Left ventricle myocardium superior (tissue), 1 donor: ENCODE measurements at regions not wholly inside any gene's neighbourhood (a gene's known extent, or its start where the extent isn't known, plus 50 kb on each side); places are given as distances from the start of the nearest gene placed in this dataset.

Experiments
- ATAC-seq: fragments of 200-7000 bp; cut with Tn5 transposase; one replicate; pipeline ENCODE4 v1.9.1; 2020; ENCODE audit warnings: mild to moderate bottlenecking, moderate library complexity
- DNase-seq: peaks from one replicate; pipeline ENCODE4 v3.0.0-alpha.2; 2020
- intact Hi-C: fragments of 100-400 bp; cut with micrococcal nuclease; formaldehyde crosslinking; loops from one replicate; pipeline ENCODE4 v1.11.0; 2022
- donor health status: DM: no; HTN: yes; CAD: no; lungs with severe emphysema.

DNA sequence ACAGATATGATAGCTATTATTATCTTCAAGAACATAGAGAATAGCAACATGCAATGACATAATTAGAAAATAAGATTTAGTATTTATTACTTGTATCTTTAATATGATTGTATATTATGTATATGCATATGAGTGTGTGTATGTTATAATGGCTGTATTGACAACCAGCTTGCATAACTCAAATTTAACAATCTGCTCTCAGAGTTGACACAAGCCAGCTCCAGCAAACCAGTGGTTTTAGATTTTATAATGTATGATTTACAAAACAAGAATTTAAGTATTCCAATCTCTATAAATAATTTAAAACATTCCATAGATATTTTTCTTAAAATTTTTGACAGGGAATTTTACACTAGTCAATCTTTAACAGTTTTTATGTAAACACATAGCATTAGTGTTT is 935.9 kb upstream of the EPHA5 start:
- intact Hi-C loops: no loop called here
- no peak for ATAC-seq

DNA sequence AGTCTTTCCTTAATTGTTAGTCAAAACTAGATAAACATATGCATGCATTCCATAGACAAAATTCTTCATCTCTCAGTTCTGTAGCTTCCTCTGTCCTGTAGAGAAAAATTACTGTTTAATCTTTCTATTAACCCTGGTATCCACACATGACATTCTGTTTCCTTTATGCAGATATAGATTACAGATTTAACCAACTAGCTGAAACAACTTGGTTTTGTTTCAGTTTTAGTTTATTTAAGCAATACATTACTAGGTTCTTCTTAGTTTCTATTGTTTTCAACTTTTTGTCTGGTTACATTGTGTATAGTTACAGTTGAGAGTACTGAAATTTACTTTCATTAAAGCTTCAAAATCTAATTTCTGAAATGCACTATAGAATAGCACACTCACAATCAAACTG is 933.9 kb upstream of the EPHA5 start:
- DNase-seq (no peak), ATAC-seq (no peak)
- intact Hi-C loops: no loop called here

More for the DNA sequence above, 935.9 kb upstream of the EPHA5 start:
- DNase-seq: no peak

DNA sequence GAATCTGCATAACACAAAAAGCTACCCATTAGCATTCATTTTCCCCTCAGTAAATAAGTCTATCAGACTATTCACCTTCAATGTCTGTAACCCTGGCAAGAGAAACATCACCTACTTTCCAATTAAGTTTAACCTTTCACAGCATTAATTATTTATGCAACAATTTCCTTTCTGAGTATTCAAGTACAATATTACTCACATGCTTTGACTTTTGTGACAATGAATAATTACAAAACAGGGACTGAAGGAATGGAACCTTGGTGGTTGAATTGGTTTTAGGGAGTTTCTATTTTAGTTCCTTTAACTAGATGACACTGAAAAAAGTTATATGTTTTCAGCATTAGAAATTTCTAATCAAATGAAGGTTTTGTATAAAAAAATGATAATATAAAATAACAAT is 932.3 kb upstream of the EPHA5 start:
- intact Hi-C loops: no loop called here
- no peak for ATAC-seq
- DNase-seq: no peak

DNA sequence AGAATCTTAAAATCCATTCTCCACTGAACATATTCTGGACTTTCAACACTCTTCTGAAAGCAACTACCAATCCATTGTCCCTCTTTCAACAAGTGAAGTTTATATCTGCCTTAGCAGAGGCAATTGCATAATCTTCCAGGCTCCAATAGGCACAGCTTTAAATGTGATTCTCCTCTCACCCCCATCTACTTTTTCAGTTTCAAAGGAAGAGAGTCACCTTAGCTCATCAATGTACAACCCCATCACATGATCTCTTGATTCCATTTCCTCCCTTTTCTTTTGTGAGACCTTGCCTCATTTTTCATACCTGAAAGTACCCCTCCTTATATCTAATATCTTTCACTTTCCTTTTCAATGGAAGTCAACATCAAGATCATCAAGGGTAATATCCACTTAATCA is 921.7 kb upstream of the EPHA5 start:
- no peak for DNase-seq
- intact Hi-C loops: no loop called here
- ATAC-seq: no peak

DNA sequence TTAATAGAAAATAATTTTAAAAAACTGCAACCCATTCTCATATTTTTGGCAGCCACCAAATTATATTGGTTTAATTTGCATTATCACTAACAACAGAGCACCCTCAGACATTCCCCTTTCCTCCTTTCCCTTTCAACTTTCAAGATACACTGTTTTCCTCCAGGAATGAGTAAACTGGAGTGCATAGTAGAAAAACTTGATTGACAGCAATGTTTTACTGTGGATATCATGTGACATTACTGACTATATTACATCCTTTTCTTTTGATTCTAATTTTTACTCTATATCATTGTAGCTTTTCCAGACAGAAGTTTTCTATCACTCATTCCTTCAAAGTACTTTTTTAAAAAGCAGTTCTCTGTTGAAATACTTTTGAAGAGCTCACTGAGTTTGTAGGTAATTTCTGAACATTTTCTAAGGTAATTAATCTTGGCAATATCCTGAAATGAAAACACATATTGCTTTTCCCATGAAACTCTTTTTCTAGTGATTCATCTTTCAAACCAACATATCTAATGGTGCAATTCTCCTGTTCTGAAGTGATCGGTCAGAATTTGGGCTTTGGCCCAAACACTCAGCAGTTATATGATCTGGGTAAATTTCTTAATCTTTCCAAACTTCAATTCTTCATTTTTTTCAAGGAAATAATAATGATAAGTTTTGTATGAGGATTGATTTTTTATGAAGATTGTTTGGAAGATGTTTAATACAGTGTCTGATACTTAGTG is 920.4 kb upstream of the EPHA5 start:
- intact Hi-C loops: no loop called here
- ATAC-seq (no peak), DNase-seq (no peak)

DNA sequence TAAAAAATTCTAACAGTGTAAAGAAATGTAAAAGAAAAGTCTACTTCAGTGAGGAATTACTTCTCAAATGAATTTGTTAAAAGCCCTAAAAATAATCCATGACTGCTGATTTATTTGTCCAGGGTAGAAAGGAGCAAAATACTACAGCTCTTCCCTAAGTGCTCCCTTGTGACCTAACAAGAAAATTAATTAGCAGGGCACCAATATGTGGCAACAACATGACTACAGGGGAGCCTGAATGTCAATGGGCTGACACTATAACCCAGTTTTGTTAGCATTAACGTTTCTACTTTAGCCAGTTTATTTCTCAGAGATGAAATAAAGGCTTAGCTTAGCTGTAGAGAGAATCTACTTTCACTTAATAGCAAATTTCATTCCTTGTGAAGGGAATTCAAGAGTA is 918.9 kb upstream of the EPHA5 start:
- ATAC-seq (no peak), DNase-seq (no peak)
- intact Hi-C loops: no loop called here

DNA sequence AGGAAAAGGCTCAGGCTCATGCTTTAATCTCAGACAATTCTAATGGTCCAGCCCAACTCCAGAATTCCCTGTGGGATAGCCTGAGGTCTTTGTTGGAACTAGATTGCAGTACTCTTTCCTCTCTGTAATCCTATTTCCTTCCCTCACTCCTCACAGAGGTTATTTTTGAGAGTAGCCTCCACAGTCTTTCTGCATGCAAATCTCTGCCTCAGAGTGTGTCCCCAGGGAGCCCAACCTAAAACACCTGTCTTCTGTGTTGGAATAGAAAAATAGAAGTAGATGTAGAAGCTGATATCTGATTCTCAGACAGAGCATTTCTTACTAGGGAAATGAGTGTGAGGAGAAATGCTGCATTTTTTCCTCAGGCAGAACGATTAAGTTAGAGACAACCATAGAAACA is 915.5 kb upstream of the EPHA5 start:
- DNase-seq: no peak
- intact Hi-C loops: no loop called here
- ATAC-seq: no peak

DNA sequence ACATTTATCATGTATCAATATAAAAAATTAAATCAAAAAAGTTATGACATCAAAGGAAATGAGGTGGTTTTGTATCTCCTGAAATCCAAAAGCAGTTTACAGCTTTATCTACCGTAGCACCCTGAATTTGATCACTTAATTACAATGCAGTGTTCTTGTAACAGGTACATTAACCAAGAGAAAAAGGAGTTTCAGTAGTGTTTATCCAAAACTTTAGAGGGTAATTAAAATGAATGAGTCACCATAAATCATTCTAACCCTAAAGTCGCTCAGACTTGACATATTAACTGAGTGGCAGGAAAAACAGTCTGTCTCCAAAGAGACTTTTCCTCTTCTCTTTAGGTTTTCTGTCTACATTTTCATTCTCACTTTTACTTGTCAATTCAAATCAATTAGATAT is 907.6 kb upstream of the EPHA5 start:
- DNase-seq (no peak), ATAC-seq (no peak)
- intact Hi-C loops: no loop called here

DNA sequence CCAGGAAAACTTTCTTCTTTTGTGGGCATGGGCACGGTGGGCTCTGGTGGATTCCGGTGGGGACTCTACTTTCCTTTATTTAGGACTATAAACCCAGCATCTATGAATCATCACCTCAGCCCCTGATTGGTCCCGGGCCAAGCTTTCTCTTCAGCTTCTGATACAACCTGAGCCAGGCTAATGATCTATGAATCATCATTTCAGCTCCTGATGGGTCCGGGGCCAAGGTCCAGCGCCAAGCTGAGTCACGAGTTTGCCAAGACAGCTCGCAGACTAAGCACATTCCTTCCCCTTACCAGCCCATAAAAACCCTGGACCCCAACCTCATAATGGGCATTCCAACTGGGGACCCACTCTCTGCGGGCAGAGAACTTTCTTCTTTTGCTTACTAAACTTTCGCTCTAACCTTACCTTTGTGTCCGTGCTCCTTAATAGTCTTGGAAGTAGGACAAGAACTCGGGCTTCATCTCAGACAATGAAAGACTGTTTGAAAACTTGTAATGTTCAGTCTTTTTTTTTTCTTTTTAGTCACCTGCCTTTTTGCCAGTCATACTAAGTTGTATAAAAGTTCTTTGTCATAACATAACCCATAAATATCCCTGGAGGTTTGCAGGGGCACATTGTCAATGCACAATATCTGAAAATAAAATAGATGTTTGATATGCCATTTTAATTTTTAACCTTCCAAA is 904.9 kb upstream of the EPHA5 start:
- intact Hi-C loops: no loop called here
- ATAC-seq: no peak
- DNase-seq: no peak

DNA sequence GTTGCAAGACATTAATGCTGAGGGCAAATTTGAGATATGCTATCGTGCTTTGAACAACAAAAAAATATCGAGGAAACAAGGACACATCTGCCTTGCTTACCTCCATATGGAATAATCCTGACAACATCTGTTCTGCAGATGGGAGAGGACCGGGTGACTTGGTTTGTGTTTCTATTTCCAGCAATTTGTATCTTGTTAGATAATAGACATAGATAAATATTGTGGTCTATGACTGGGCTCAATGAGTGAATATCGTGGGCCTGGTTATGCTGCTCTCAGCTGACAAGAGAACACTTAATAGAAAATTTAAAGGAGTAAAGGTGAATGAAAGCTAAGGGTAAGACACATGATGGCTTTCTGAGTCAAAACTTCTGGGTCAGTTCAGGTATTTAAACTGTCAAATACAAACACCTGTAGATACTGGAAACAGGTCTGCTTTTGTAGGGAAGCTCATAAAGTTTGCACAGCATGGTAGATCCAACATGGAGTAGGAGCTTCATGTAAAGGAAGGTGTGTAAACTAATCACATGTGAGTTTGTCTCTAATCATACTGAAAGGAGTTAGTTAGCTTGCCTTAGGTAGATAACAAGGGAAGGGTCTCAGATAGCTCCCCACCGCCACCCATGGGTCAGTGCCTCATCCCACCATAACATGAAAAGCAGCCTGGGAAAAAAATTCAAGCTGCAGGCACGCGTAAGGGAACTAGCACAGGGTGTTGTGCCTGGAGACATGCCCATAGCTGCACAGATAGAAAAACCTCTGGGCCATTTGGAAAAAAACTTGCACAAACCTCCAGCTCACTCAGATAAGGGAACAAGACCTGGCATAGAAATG is 904.1 kb upstream of the EPHA5 start:
- intact Hi-C loops: no loop called here
- ATAC-seq (no peak), DNase-seq (no peak)

DNA sequence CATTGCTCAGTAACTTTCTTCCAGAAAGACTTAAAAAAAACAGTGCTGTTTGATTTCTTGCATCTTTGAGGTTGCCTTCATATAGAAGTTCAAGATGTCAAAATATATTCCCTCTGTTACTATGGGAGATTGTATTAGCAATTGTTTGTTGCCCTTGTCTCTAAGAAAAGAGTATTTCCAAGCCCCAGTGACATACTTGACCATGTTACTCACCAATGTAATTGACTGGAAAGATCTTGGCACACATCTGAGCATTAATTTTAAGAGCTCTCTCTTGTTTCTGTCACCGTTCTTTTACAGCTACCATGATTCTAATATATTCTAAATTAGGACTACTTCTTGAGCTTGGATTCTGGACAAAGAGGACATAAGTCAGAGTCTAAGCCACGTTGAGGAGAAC is 902.7 kb upstream of the EPHA5 start:
- ATAC-seq (no peak), DNase-seq (no peak)
- intact Hi-C loops: no loop called here

DNA sequence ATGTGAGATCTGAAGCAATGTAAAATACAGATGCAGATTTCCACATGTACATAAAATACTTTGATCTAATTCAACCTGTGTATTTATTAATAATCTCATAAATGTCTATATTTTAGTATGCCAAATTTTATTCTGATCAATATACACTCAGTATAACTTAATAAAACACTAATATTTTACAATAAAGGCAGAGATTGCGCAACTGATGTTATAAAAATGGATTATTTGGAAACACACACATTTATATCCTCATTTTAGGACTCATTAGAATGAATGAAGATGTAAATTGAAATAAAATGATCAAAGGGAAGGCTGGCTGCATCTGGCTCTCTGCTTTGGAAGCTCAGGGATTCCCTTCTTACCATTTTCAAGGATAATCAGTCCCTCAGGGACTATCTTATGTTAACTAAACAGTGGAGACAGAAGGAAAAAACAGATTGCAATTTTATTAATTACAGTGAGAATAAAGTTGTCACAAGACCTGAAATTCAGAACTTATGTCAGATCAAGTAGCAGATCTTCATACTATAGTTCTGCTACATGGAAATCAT is 900.9 kb upstream of the EPHA5 start:
- intact Hi-C loops: no loop called here
- no peak for ATAC-seq

DNA sequence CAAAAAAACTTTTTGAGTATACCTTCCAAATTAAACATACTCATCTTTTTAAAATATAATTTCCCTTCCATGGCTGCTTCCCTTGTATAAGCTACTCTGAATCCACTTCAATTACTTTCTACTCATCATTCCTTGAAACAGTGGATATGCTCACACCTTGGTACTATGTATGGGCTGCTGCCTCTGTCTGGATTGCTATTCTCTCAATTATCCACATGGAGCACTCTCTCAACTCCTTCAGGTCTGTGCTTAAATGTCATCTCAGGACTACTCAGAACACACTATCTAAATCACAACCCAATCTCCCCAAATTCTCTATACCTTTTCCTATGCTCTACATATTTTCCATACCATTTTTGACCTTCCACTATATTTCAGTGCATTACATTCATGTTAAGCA is 898.9 kb upstream of the EPHA5 start:
- DNase-seq (no peak), ATAC-seq (no peak)
- intact Hi-C loops: no loop called here

More for the DNA sequence above, 900.9 kb upstream of the EPHA5 start:
- DNase-seq: no peak

DNA sequence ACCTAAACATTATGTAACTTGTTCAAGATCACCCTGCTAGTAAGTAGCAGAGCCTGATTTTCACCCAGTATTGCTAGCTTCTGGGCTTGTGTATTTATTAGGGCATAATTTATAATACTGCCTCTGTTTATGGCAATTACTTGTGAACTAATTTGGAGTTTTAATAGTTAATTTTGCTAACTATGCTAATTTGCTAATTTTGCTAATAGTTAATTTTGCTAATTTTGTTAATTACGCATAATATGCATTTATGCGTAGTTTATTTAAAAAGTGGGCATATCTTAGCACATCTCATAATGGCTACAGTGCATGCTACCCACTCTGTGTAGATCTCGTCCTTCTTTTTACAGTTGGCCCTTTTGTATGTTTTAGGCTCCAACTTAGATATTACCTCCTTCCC is 898.1 kb upstream of the EPHA5 start:
- no peak for ATAC-seq
- DNase-seq: no peak
- intact Hi-C loops: no loop called here

DNA sequence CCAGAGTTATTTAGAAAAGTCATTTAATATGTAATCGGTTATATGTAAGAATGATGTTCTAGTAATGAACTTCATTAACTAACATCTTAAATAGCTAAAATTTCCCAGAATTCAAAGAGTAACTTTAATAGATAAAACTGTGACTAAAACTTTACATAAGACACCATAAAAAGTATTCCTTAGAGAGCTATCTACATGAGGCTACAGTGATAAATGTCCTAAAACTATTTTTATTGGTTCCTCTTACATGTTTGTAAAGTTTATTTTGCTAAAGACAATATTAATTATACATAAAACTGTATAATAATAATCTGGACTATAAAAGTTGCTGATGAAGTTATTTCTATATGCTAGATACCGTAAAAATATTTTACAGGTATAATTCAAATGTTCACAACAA is 897.7 kb upstream of the EPHA5 start:
- DNase-seq (no peak), ATAC-seq (no peak)
- intact Hi-C loops: no loop called here

DNA sequence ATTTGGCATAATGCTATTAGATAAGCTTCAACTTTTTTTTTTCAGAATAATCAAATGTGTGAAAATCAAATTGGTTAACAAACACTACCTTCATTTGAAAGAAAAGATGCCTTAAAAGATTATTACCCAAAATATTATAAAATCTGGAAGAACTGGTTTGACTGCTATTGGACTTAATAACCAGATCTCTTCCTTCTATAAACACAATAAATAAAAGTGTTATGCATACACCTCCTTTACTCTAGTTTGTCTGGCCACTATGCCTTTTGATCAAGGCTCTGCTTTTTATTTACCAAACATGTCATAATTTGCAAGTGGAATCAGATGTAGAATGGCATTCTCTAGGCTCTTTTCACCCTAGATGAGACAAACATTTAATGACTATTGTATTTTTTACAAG is 897.3 kb upstream of the EPHA5 start:
- intact Hi-C loops: no loop called here
- DNase-seq (no peak), ATAC-seq (no peak)

DNA sequence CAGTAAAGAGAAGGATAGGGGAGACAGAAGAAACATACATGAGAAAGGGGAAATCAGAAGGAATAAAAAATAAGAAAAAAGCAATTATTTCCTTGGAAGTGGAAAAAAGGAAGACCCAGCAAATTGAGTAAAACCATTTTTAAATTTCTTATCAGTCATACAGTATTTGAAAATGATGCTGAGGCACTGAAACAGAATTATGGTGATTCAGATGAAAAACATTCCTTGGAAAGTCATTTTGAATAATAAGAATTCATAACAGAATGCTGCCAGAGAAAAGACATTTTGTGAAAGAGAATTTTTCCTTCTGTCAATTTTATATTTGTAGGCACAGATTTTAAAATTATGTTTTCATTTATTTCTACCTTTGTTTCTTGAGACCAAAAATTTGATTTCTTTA is 895.5 kb upstream of the EPHA5 start:
- intact Hi-C loops: no loop called here
- no peak for ATAC-seq
- DNase-seq: no peak

DNA sequence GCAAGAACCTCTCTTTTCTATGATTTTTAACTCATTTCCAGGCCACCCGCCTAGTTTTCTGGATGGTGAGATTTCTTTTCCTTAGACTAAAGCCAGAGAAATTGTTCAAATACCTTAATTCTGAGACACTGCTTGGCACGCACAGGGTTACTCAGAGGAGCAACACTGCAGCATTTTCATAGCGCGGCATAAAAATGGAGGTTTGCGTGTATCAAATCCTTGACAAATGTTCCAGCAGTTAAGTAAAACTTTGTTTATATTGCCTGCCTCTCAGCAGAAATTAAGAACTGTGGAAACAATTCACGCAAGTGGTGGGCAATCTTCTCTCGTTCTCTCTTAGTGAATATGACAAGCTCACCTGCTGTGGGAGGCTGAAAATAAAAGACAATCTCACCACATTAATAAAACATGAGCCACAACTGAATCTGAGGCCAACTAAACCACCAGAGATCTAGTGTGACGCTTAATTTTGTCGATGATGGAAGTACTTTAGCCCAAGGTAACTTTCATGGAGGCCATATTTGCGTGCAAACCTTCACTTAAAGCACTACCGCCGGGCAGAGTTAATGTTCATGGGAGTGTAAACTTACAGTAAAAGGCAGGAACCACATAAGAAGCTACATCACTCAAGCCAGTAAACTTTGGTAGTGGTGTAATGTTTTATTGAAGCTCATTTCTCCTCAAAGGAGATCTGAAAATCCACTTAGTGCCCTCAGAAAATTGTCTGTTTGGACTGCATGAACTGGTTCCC is 894.8 kb upstream of the EPHA5 start:
- DNase-seq (no peak), ATAC-seq (no peak)
- intact Hi-C loops: no loop called here

DNA sequence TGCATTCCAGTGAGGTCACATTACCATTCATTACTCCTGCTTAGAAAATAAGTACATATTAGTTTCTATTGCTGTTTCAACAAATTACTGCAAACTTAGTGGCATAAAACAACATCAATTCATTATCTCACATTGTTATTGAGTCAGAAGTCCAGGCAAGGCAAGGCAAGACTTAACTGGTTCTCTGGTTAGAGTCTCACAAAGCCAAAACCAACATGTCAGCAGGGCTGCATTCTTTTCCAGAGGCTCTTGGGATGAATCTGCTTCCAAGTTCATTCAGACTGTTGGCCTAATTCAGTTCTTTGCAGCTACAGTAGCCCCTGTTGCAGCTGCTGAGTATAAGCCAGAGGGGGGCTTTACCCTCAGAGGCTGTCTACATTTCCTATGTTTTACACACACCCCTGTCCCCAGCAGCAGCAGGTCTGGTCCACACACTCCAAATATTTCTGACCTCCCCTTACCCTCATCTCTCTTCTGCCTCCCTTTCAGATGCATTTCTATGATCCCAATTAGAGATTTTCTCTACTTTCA is 892.1 kb upstream of the EPHA5 start:
- intact Hi-C loops: no loop called here
- DNase-seq: no peak
- ATAC-seq: no peak
